GM23338 (cell line): ENCODE measurements at regions not wholly inside any gene's neighbourhood (a gene's known extent, or its start where the extent isn't known, plus 50 kb on each side); places are given as distances from the start of the nearest gene placed in this dataset.

ENCODE experiments used
- ATAC-seq: fragments of 200-7000 bp; cut with Tn5 transposase; 3 replicates; pipeline ENCODE4 v1.9.1; 2020
- DNase-seq: peaks from one replicate; pipeline ENCODE4 v3.0.0-alpha.2; 2015; ENCODE audit warnings: low spot score
- H2AFZ ChIP-seq: fragments of 200-600 bp; sonication (generic); 2 replicates; pipeline ENCODE4 v1.8.0; 2016; ENCODE audit warnings: antibody characterized with exemption, mild to moderate bottlenecking, moderate library complexity
- H3F3A ChIP-seq: fragments of 200-600 bp; sonication (generic); replicated peaks from 2 replicates; pipeline ENCODE4 v1.8.0; 2017; ENCODE audit warnings: antibody characterized with exemption, mixed run types, low read depth
- H3K27ac ChIP-seq: fragments of 200-600 bp; sonication (generic); 2 replicates; pipeline ENCODE4 v1.6.1; 2016; ENCODE audit warnings: low read depth
- H3K27me3 ChIP-seq: fragments of 200-600 bp; sonication (generic); 2 replicates; pipeline ENCODE4 v1.8.0; 2016; ENCODE audit warnings: mild to moderate bottlenecking, mixed run types, moderate library complexity; ENCODE audit not compliant: insufficient read depth
- H3K36me3 ChIP-seq: fragments of 200-600 bp; sonication (generic); 2 replicates; pipeline ENCODE4 v1.8.0; 2016; ENCODE audit warnings: mild to moderate bottlenecking; ENCODE audit not compliant: insufficient read depth
- H3K4me1 ChIP-seq: fragments of 200-600 bp; sonication (generic); 2 replicates; pipeline ENCODE4 v1.8.0; 2016; ENCODE audit warnings: mild to moderate bottlenecking, moderate library complexity; ENCODE audit not compliant: insufficient read depth
- H3K4me2 ChIP-seq: fragments of 200-600 bp; sonication (generic); 2 replicates; pipeline ENCODE4 v1.7.1; 2017; ENCODE audit warnings: mixed run types
- H3K4me3 ChIP-seq: fragments of 200-600 bp; sonication (generic); 2 replicates; pipeline ENCODE4 v1.6.1; 2016; ENCODE audit warnings: mixed run types
- H3K79me2 ChIP-seq: fragments of 200-600 bp; sonication (generic); replicated peaks from 2 replicates; pipeline ENCODE4 v1.8.0; 2017; ENCODE audit warnings: mild to moderate bottlenecking; ENCODE audit not compliant: insufficient read depth
- H3K9me2 ChIP-seq: fragments of 200-600 bp; sonication (generic); 2 replicates; pipeline ENCODE4 v1.8.0; 2017; ENCODE audit not compliant: insufficient read depth
- H4K20me1 ChIP-seq: fragments of 200-600 bp; sonication (generic); replicated peaks from 2 replicates; pipeline ENCODE4 v1.8.0; 2017; ENCODE audit warnings: mild to moderate bottlenecking; ENCODE audit not compliant: insufficient read depth
- H3K27ac Mint-ChIP-seq: 2 replicates; pipeline ENCODE4 v1.8.0; 2020; ENCODE audit warnings: inconsistent platforms, mild to moderate bottlenecking, moderate library complexity, mixed read lengths
- H3K27me3 Mint-ChIP-seq: 3 replicates; pipeline ENCODE4 v1.8.0; 2022; ENCODE audit warnings: low read depth, mild to moderate bottlenecking, moderate library complexity, mixed read lengths, inconsistent platforms; ENCODE audit not compliant: insufficient read depth, poor library complexity
- H3K36me3 Mint-ChIP-seq: 3 replicates; pipeline ENCODE4 v1.8.0; 2021; ENCODE audit warnings: low read depth, mild to moderate bottlenecking, inconsistent platforms, moderate library complexity, mixed read lengths
- H3K4me1 Mint-ChIP-seq: 3 replicates; pipeline ENCODE4 v1.8.0; 2020; ENCODE audit warnings: mild to moderate bottlenecking, inconsistent platforms, mixed read lengths
- H3K4me3 Mint-ChIP-seq: 3 replicates; pipeline ENCODE4 v1.8.0; 2021; ENCODE audit warnings: moderate library complexity, mild to moderate bottlenecking, inconsistent platforms, mixed read lengths
- H3K9me3 Mint-ChIP-seq: 3 replicates; pipeline ENCODE4 v1.8.0; 2020; ENCODE audit warnings: moderate library complexity, mild to moderate bottlenecking, inconsistent platforms, mixed read lengths
- CREB1 ChIP-seq: fragments of 250-450 bp; sonication (Bioruptor Pico); IDR thresholded peaks from 2 replicates; pipeline ENCODE4 v1.5.0; 2020; ENCODE audit warnings: low read depth, mild to moderate bottlenecking, moderate library complexity
- CTCF ChIP-seq, 2 experiments: fragments of 200-600 bp in 1 of 2; sonication (generic) in 1 of 2; conservative IDR thresholded peaks; 2 replicates each; pipeline versions ENCODE4 v1.5.1 to v1.6.1; 2016 to 2017; ENCODE audit warnings: antibody characterized with exemption in 2 of 2, low read depth in 2 of 2, mild to moderate bottlenecking in 2 of 2, moderate library complexity in 1 of 2
- ETS1 ChIP-seq: IDR thresholded peaks from 2 replicates; pipeline ENCODE4 v1.6.1; 2016; ENCODE audit warnings: antibody characterized with exemption
- NANOG ChIP-seq: IDR thresholded peaks from 2 replicates; pipeline ENCODE4 v1.6.1; 2016; ENCODE audit warnings: antibody characterized with exemption, borderline replicate concordance
- POLR2AphosphoS5 ChIP-seq: IDR thresholded peaks from 2 replicates; pipeline ENCODE4 v1.6.1; 2016; ENCODE audit warnings: antibody characterized with exemption, low read depth
- ZNF114 ChIP-seq: fragments of 250-450 bp; sonication (Bioruptor Pico); IDR thresholded peaks from 2 replicates; pipeline ENCODE4 v1.5.0; 2020; ENCODE audit warnings: mild to moderate bottlenecking, moderate library complexity
- ZNF331 ChIP-seq: fragments of 250-450 bp; sonication (Bioruptor Pico); IDR thresholded peaks from 2 replicates; pipeline ENCODE4 v1.5.0; 2020; ENCODE audit warnings: low read depth, mild to moderate bottlenecking, moderate library complexity
- ZNF462 ChIP-seq: fragments of 250-450 bp; sonication (Bioruptor Pico); IDR thresholded peaks from 2 replicates; pipeline ENCODE4 v1.5.0; 2020; ENCODE audit warnings: mild to moderate bottlenecking, moderate library complexity

- no peak for TF ChIP-seq CTCF (conservative IDR thresholded peaks at IDR 0.05; ENCODE audit: low read depth in 2 of 2)
- no peak for TF ChIP-seq POLR2AphosphoS5
- TF ChIP-seq ETS1, result no peak
- TF ChIP-seq CREB1 (CRISPR knock-in tag), result no peak
- no peak for TF ChIP-seq NANOG
Observed at GRCh38 chr6:48626421-48626820, 515.4 kb upstream of the PTCHD4 start (continued).

- Histone ChIP-seq H3K27me3 (no peaks in the 10 kb centered on the region), H3K4me2 (no peak overlapping the region), H3K79me2 (no peaks in the 10 kb centered on the region), H3K9me2 (no peaks in the 10 kb centered on the region), H3F3A (no peaks in the 10 kb centered on the region), H4K20me1 (no peaks in the 10 kb centered on the region), H3K36me3 (no peaks in the 10 kb centered on the region), H3K4me1 (peaks cover 8% of the 10 kb centered on the region), H3K4me3 (no peak overlapping the region), H2AFZ (no peak overlapping the region), H3K27ac (no peak overlapping the region)
- Mint-ChIP-seq H3K27me3 (no peaks in the 10 kb centered on the region), H3K4me3 (no peak overlapping the region), H3K27ac (no peak overlapping the region), H3K36me3 (no peaks in the 10 kb centered on the region), H3K9me3 (no peaks in the 10 kb centered on the region), H3K4me1 (peaks cover 10% of the 10 kb centered on the region)
- no peak for ATAC-seq
- DNase-seq, result no peak
- no peak for TF ChIP-seq CTCF (conservative IDR thresholded peaks at IDR 0.05; ENCODE audit: low read depth in 2 of 2)
- no peak for TF ChIP-seq CREB1 (CRISPR knock-in tag)
- TF ChIP-seq ZNF114, result no peak
- TF ChIP-seq ETS1, result no peak
- no peak for TF ChIP-seq ZNF331 (CRISPR knock-in tag)
- TF ChIP-seq ZNF462 (CRISPR knock-in tag), result no peak
- TF ChIP-seq POLR2AphosphoS5, result no peak
Observed at GRCh38 chr6:48624631-48625030, 513.6 kb upstream of the PTCHD4 start.
